ENCODE measurements at regions not wholly inside any gene's neighbourhood (a gene's known extent, or its start where the extent isn't known, plus 50 kb on each side); places are given as distances from the start of the nearest gene placed in this dataset.
"Not testable (repeated sequence)": the region's sequence is repeated elsewhere in the genome, so short reads cannot be mapped to it uniquely, and the experiment has no call there.

GRCh38 chr20:58033026-58033536 is 195.4 kb downstream of the ANKRD60 start:
- no peak overlapping the region for H3K9ac ChIP-seq (ENCODE audit: low read length)
- H4K91ac ChIP-seq (ENCODE audit: low read length): no peak overlapping the region
- no peak overlapping the region for H2BK15ac ChIP-seq (ENCODE audit: low read depth, poor library complexity, severe bottlenecking)
- H2AK5ac ChIP-seq (ENCODE audit: low read length, severe bottlenecking): no peak overlapping the region
- no peak for DNase-seq
- H3K27me3 ChIP-seq (ENCODE audit: control insufficient read depth in 1 of 2, insufficient read depth in 1 of 2, low read length in 2 of 2): peaks cover 0 to 60% of the 10 kb centered on the region in 2 experiments
- no peak overlapping the region for H3K14ac ChIP-seq (ENCODE audit: low read length in 2 of 2)
- no peak overlapping the region for H3K4me2 ChIP-seq (ENCODE audit: low read length, poor library complexity, severe bottlenecking)
- no peak overlapping the region for H2BK120ac ChIP-seq (ENCODE audit: low read depth, low read length)
- H2BK5ac ChIP-seq (ENCODE audit: low read depth, low read length, poor library complexity, severe bottlenecking): no peak overlapping the region
- H2BK12ac ChIP-seq (ENCODE audit: low read length in 2 of 2): no peak overlapping the region
- H3K18ac ChIP-seq (ENCODE audit: low read depth in 1 of 2, low read length in 2 of 2): no peak overlapping the region
- H4K8ac ChIP-seq (ENCODE audit: low read length): no peak overlapping the region
- H3K23ac ChIP-seq (ENCODE audit: low read length in 2 of 2): no peak overlapping the region
- no peak overlapping the region for H3K4me3 ChIP-seq (ENCODE audit: insufficient read depth in 1 of 2, low read depth in 1 of 2, low read length in 2 of 2)
- H2AFZ ChIP-seq (ENCODE audit: low read depth, low read length): no peak overlapping the region
- 77% methylated on average over 4 of the region's 4 CpGs for WGBS
- no peaks in the 10 kb centered on the region for H3K4me1 ChIP-seq (ENCODE audit: control insufficient read depth, insufficient read depth, low read depth, low read length)
- H3K36me3 ChIP-seq (ENCODE audit: control insufficient read depth in 1 of 2, insufficient read depth in 2 of 2, low read depth in 1 of 2, low read length in 2 of 2): no peaks in the 10 kb centered on the region
- no peak overlapping the region for H3K27ac ChIP-seq (ENCODE audit: low read length, poor library complexity, severe bottlenecking)
- H3K4ac ChIP-seq (ENCODE audit: low read depth in 1 of 2, low read length in 2 of 2): no peak overlapping the region
- H3K9me3 ChIP-seq (ENCODE audit: control insufficient read depth, low read length): no peaks in the 10 kb centered on the region
- no peaks in the 10 kb centered on the region for H3K79me1 ChIP-seq (replicated peaks; ENCODE audit: low read length, poor library complexity, severe bottlenecking)

GRCh38 chr20:58032599-58032998 is 195.9 kb downstream of the ANKRD60 start:
- no peak for DNase-seq
- 80% methylated on average over 1 of the region's 4 CpGs for WGBS
- no peak overlapping the region for H3K4me2 ChIP-seq (ENCODE audit: low read length, poor library complexity, severe bottlenecking)
- H2BK15ac ChIP-seq (ENCODE audit: low read depth, poor library complexity, severe bottlenecking): no peak overlapping the region
- H3K4me1 ChIP-seq (ENCODE audit: control insufficient read depth, insufficient read depth, low read depth, low read length): no peaks in the 10 kb centered on the region
- no peak overlapping the region for H3K4ac ChIP-seq (ENCODE audit: low read depth in 1 of 2, low read length in 2 of 2)
- H4K91ac ChIP-seq (ENCODE audit: low read length): no peak overlapping the region
- no peak overlapping the region for H2BK120ac ChIP-seq (ENCODE audit: low read depth, low read length)
- peaks cover 0 to 60% of the 10 kb centered on the region in 2 experiments for H3K27me3 ChIP-seq (ENCODE audit: control insufficient read depth in 1 of 2, insufficient read depth in 1 of 2, low read length in 2 of 2)
- H3K23ac ChIP-seq (ENCODE audit: low read length in 2 of 2): no peak overlapping the region
- no peaks in the 10 kb centered on the region for H3K9me3 ChIP-seq (ENCODE audit: control insufficient read depth, low read length)
- H3K79me1 ChIP-seq (replicated peaks; ENCODE audit: low read length, poor library complexity, severe bottlenecking): no peaks in the 10 kb centered on the region
- H3K4me3 ChIP-seq (ENCODE audit: insufficient read depth in 1 of 2, low read depth in 1 of 2, low read length in 2 of 2): no peak overlapping the region
- H2AK5ac ChIP-seq (ENCODE audit: low read length, severe bottlenecking): no peak overlapping the region
- no peak overlapping the region for H4K8ac ChIP-seq (ENCODE audit: low read length)
- no peak overlapping the region for H3K14ac ChIP-seq (ENCODE audit: low read length in 2 of 2)
- H3K27ac ChIP-seq (ENCODE audit: low read length, poor library complexity, severe bottlenecking): no peak overlapping the region
- no peak overlapping the region for H2BK5ac ChIP-seq (ENCODE audit: low read depth, low read length, poor library complexity, severe bottlenecking)
- H2BK12ac ChIP-seq (ENCODE audit: low read length in 2 of 2): no peak overlapping the region
- no peak overlapping the region for H3K18ac ChIP-seq (ENCODE audit: low read depth in 1 of 2, low read length in 2 of 2)
- H3K36me3 ChIP-seq (ENCODE audit: control insufficient read depth in 1 of 2, insufficient read depth in 2 of 2, low read depth in 1 of 2, low read length in 2 of 2): no peaks in the 10 kb centered on the region
- H3K9ac ChIP-seq (ENCODE audit: low read length): no peak overlapping the region
- H2AFZ ChIP-seq (ENCODE audit: low read depth, low read length): no peak overlapping the region

GRCh38 chr20:58031350-58031749 is 197.1 kb downstream of the ANKRD60 start:
- H3K27me3 ChIP-seq (ENCODE audit: control insufficient read depth in 1 of 2, insufficient read depth in 1 of 2, low read length in 2 of 2): peaks cover 0 to 63% of the 10 kb centered on the region in 2 experiments
- not testable (repeated sequence) for H3K9ac ChIP-seq (ENCODE audit: low read length); H2AFZ ChIP-seq (ENCODE audit: low read depth, low read length); H2BK5ac ChIP-seq (ENCODE audit: low read depth, low read length, poor library complexity, severe bottlenecking); H2BK120ac ChIP-seq (ENCODE audit: low read depth, low read length); H2BK15ac ChIP-seq (ENCODE audit: low read depth, poor library complexity, severe bottlenecking); H2AK5ac ChIP-seq (ENCODE audit: low read length, severe bottlenecking); H3K14ac ChIP-seq (ENCODE audit: low read length in 2 of 2); H2BK12ac ChIP-seq (ENCODE audit: low read length in 2 of 2); H3K79me1 ChIP-seq (replicated peaks; ENCODE audit: low read length, poor library complexity, severe bottlenecking); H3K4ac ChIP-seq (ENCODE audit: low read depth in 1 of 2, low read length in 2 of 2); H3K18ac ChIP-seq (ENCODE audit: low read depth in 1 of 2, low read length in 2 of 2); H3K27ac ChIP-seq (ENCODE audit: low read length, poor library complexity, severe bottlenecking); H3K36me3 ChIP-seq (ENCODE audit: control insufficient read depth in 1 of 2, insufficient read depth in 2 of 2, low read depth in 1 of 2, low read length in 2 of 2); DNase-seq; H4K8ac ChIP-seq (ENCODE audit: low read length); H3K23ac ChIP-seq (ENCODE audit: low read length in 2 of 2); H3K4me1 ChIP-seq (ENCODE audit: control insufficient read depth, insufficient read depth, low read depth, low read length); H3K9me3 ChIP-seq (ENCODE audit: control insufficient read depth, low read length); H3K4me3 ChIP-seq (ENCODE audit: insufficient read depth in 1 of 2, low read depth in 1 of 2, low read length in 2 of 2); H4K91ac ChIP-seq (ENCODE audit: low read length); H3K4me2 ChIP-seq (ENCODE audit: low read length, poor library complexity, severe bottlenecking)
- 82% methylated on average over 7 of the region's 7 CpGs for WGBS

- Histone ChIP-seq H2BK12ac (ENCODE audit: low read length in 2 of 2) (no peak overlapping the region), H3K9me3 (ENCODE audit: control insufficient read depth, low read length) (no peaks in the 10 kb centered on the region), H2AFZ (ENCODE audit: low read depth, low read length) (no peak overlapping the region), H3K79me1 (replicated peaks; ENCODE audit: low read length, poor library complexity, severe bottlenecking) (no peaks in the 10 kb centered on the region), H3K4ac (ENCODE audit: low read depth in 1 of 2, low read length in 2 of 2) (no peak overlapping the region), H3K4me1 (ENCODE audit: control insufficient read depth, insufficient read depth, low read depth, low read length) (no peaks in the 10 kb centered on the region), H2BK15ac (ENCODE audit: low read depth, poor library complexity, severe bottlenecking) (no peak overlapping the region), H3K36me3 (ENCODE audit: control insufficient read depth in 1 of 2, insufficient read depth in 2 of 2, low read depth in 1 of 2, low read length in 2 of 2) (no peaks in the 10 kb centered on the region), H3K27ac (ENCODE audit: low read length, poor library complexity, severe bottlenecking) (no peak overlapping the region), H3K9ac (ENCODE audit: low read length) (no peak overlapping the region), H2BK5ac (ENCODE audit: low read depth, low read length, poor library complexity, severe bottlenecking) (no peak overlapping the region), H3K23ac (ENCODE audit: low read length in 2 of 2) (no peak overlapping the region), H3K14ac (ENCODE audit: low read length in 2 of 2) (no peak overlapping the region), H3K18ac (ENCODE audit: low read depth in 1 of 2, low read length in 2 of 2) (no peak overlapping the region), H3K27me3 (ENCODE audit: control insufficient read depth in 1 of 2, insufficient read depth in 1 of 2, low read length in 2 of 2) (peaks cover 0 to 73% of the 10 kb centered on the region in 2 experiments), H3K4me3 (ENCODE audit: insufficient read depth in 1 of 2, low read depth in 1 of 2, low read length in 2 of 2) (no peak overlapping the region), H2AK5ac (ENCODE audit: low read length, severe bottlenecking) (no peak overlapping the region), H3K4me2 (ENCODE audit: low read length, poor library complexity, severe bottlenecking) (no peak overlapping the region), H2BK120ac (ENCODE audit: low read depth, low read length) (no peak overlapping the region), H4K8ac (ENCODE audit: low read length) (no peak overlapping the region), H4K91ac (ENCODE audit: low read length) (no peak overlapping the region)
- no peak for DNase-seq
- 40% methylated on average over 3 of the region's 3 CpGs for WGBS
Observed at GRCh38 chr20:58028123-58028522, 200.3 kb downstream of the ANKRD60 start.
